Liver (tissue), 8 donors: ENCODE measurements at regions not wholly inside any gene's neighbourhood (a gene's known extent, or its start where the extent isn't known, plus 50 kb on each side); places are given as distances from the start of the nearest gene placed in this dataset.

Experiments
- DNase-seq: peaks from one replicate; pipeline ENCODE4 v3.0.0-alpha.2; 2017; ENCODE audit warnings: low spot score
- H3K27ac ChIP-seq, 2 donors: one replicate each; pipeline ENCODE4 v1.7.0; 2013; ENCODE audit warnings: inconsistent platforms in 2 of 2, low read length in 2 of 2, control low read depth in 1 of 2, low read depth in 1 of 2, mild to moderate bottlenecking in 1 of 2
- H3K27me3 ChIP-seq, 4 donors: one replicate each; pipeline versions ENCODE4 v1.6.1 to v1.7.0; 2013; ENCODE audit warnings: low read length in 3 of 4, inconsistent platforms in 1 of 4, mild to moderate bottlenecking in 1 of 4, moderate library complexity in 1 of 4; ENCODE audit not compliant: control insufficient read depth in 4 of 4, insufficient read depth in 4 of 4
- H3K36me3 ChIP-seq, 4 donors: one replicate each; pipeline versions ENCODE4 v1.6.1 to v1.7.0; 2013; ENCODE audit warnings: low read length in 3 of 4, mild to moderate bottlenecking in 3 of 4, low read depth in 1 of 4, moderate library complexity in 1 of 4; ENCODE audit not compliant: control insufficient read depth in 4 of 4, insufficient read depth in 3 of 4
- H3K4me1 ChIP-seq, 4 donors: one replicate each; pipeline versions ENCODE4 v1.6.1 to v1.7.0; 2013; ENCODE audit warnings: low read length in 3 of 4, mild to moderate bottlenecking in 3 of 4, moderate library complexity in 1 of 4; ENCODE audit not compliant: control insufficient read depth in 4 of 4, insufficient read depth in 4 of 4
- H3K4me3 ChIP-seq, 3 donors: one replicate each; pipeline versions ENCODE4 v1.6.1 to v1.7.0; 2013; ENCODE audit warnings: low read length in 3 of 3, control low read depth in 1 of 3, low read depth in 1 of 3, mild to moderate bottlenecking in 1 of 3
- H3K9ac ChIP-seq, 2 donors: one replicate each; pipeline ENCODE4 v1.7.0; 2013; ENCODE audit warnings: low read length in 2 of 2, mild to moderate bottlenecking in 2 of 2, moderate library complexity in 2 of 2, control low read depth in 1 of 2, low read depth in 1 of 2
- H3K9me3 ChIP-seq, 4 donors: one replicate each; pipeline versions ENCODE4 v1.6.1 to v1.7.0; 2013; ENCODE audit warnings: low read length in 3 of 4; ENCODE audit not compliant: control insufficient read depth in 4 of 4
- EGR1 ChIP-seq, 2 donors: IDR thresholded peaks; 2 replicates each; pipeline ENCODE4 v1.6.1; 2016 to 2018; ENCODE audit warnings: antibody characterized with exemption in 2 of 2, low read depth in 2 of 2
- FOXA1 ChIP-seq: IDR thresholded peaks from 2 replicates; pipeline ENCODE4 v1.6.1; 2016; ENCODE audit warnings: antibody characterized with exemption
- FOXA2 ChIP-seq: IDR thresholded peaks from 2 replicates; pipeline ENCODE4 v1.6.1; 2016; ENCODE audit warnings: antibody characterized with exemption
- HNF4A ChIP-seq, 2 donors: conservative IDR thresholded peaks; 2 replicates each; pipeline ENCODE4 v1.6.1; 2016; ENCODE audit warnings: antibody characterized with exemption in 2 of 2, mild to moderate bottlenecking in 2 of 2
- HNF4G ChIP-seq: IDR thresholded peaks from 2 replicates; pipeline ENCODE4 v1.6.1; 2016; ENCODE audit warnings: antibody characterized with exemption
- JUND ChIP-seq, 2 donors: IDR thresholded peaks; 2 replicates each; pipeline ENCODE4 v1.6.1; 2016; ENCODE audit warnings: antibody characterized with exemption in 2 of 2
- NR2F2 ChIP-seq: IDR thresholded peaks from 2 replicates; pipeline ENCODE4 v1.6.1; 2016; ENCODE audit warnings: antibody characterized with exemption
- RAD21 ChIP-seq, 2 donors: IDR thresholded peaks; 2 replicates each; pipeline ENCODE4 v1.6.1; 2016; ENCODE audit warnings: antibody characterized with exemption in 2 of 2, mild to moderate bottlenecking in 2 of 2
- RXRA ChIP-seq, 2 donors: IDR thresholded peaks; 2 replicates each; pipeline ENCODE4 v1.6.1; 2017 to 2018; ENCODE audit warnings: antibody characterized with exemption in 2 of 2, mild to moderate bottlenecking in 1 of 2
- SP1 ChIP-seq: IDR thresholded peaks from 2 replicates; pipeline ENCODE4 v1.6.1; 2018; ENCODE audit warnings: antibody characterized with exemption, mild to moderate bottlenecking
- YY1 ChIP-seq: IDR thresholded peaks from 2 replicates; pipeline ENCODE4 v1.6.1; 2016; ENCODE audit warnings: antibody characterized with exemption, mild to moderate bottlenecking
- WGBS: extraction: QIAGEN DNeasy Blood & Tissue Kit; methylation state at CpG from one replicate; pipeline ENCODE4 v1.1.7; 2013; 5-methylcytosine and 5-hydroxymethylcytosine counted together
- TF ChIP-seq, protein P1 (sequence below): IDR thresholded peaks from 2 replicates; pipeline ENCODE4 v1.6.1; 2016; ENCODE audit warnings: antibody characterized with exemption
- TF ChIP-seq, protein P2 (sequence below): IDR thresholded peaks from 2 replicates; pipeline ENCODE4 v1.6.1; 2016; ENCODE audit warnings: antibody characterized with exemption
- TF ChIP-seq, protein P3 (sequence below): IDR thresholded peaks from 2 replicates; pipeline ENCODE4 v1.6.1; 2016; ENCODE audit warnings: antibody characterized with exemption, mild to moderate bottlenecking
- TF ChIP-seq, protein P4 (sequence below): IDR thresholded peaks from 2 replicates; pipeline ENCODE4 v1.6.1; 2016; ENCODE audit warnings: antibody characterized with exemption
- TF ChIP-seq, protein P5 (sequence below): fragments of 150-350 bp; IDR thresholded peaks from 2 replicates; pipeline ENCODE4 v1.5.1; 2017; ENCODE audit warnings: improper control_type of control experiment, low read depth, low read length; ENCODE audit not compliant: missing input control
- donor health status: healthy.
- donor health status: healthy.
- donor health status: healthy.
- donor health status: healthy.
- donor health status: healthy.

DNA sequence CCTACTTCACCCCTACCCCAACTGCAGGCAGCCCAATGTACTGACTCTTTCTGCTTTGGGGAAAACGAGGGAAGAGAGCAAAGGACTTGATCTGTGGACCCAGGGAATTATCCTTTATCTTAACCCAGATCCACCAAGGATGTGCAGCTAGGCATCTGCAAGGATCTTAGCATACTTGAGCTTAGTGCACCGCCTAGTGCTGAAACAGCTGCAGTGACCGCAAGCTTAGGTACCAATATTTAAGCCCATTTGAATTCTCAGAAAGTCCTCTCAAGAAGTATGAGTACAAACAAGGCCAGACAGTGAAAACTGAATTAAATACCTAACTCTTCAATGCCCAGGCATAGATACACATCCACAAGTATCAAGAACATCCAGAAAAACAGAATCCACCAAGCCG is 576.7 kb upstream of the ADAMTS16 start:
- H3K9ac ChIP-seq: no peak overlapping the region
- WGBS: 48% methylated on average over 4 of the region's 4 CpGs
- H3K36me3 ChIP-seq: no peaks in the 10 kb centered on the region
- H3K4me1 ChIP-seq: no peaks in the 10 kb centered on the region
- no peak overlapping the region for H3K4me3 ChIP-seq
- TF ChIP-seq, protein P1, sequence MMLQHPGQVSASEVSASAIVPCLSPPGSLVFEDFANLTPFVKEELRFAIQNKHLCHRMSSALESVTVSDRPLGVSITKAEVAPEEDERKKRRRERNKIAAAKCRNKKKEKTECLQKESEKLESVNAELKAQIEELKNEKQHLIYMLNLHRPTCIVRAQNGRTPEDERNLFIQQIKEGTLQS: no peak
- peak in 1 of 2 donors; percentile 6 for TF ChIP-seq RAD21 (IDR thresholded peaks at IDR 0.05)
- H3K27me3 ChIP-seq: no peaks in the 10 kb centered on the region
- no peak overlapping the region for H3K27ac ChIP-seq
- H3K9me3 ChIP-seq: peaks cover 0 to 8% (median 5%) of the 10 kb centered on the region in 4 donors
- no peak for DNase-seq

DNA sequence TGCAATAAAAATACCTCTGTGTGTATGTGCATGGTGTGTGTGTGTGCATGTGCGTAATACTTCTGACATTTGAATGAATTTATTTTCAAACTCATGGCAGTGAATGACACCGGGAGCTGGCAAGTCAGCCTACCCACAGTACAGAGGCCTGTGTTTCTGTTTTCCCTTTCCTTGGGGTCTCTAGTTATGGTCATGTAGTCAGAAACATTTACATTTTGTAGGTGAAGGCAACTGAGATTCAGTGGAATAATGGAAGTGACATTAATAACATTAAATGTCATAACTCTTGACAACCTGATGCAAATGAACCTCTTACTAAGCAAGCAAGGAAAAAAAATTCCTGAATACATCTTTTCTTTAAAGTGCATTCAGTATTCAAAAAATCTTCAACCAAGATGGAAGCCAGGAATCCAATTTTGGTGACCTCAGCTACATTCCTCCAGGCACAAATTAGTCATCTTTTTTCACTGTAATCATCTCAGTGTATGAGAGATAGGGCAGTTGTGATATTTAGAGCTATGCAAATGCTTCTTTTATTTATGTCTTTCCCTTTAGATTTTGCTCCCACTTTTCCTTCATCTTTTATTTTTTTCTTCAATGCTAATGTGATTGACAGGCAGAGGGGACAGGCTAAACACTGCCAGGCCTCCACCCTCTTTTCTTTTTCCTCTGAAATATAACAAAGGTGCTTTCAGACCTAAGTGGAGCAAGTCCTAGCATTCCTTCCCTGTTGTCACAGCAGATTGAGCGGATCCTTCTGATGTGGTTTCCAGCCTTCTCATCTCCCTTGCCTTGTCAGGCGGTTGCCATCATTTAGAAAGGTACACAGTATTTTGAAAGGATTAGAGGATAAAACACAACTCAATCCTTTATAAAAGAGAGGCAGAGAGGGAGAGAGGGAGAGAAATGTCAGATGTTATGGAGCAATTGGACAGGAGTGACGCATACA is 569.8 kb upstream of the ADAMTS16 start:
- WGBS: 83% methylated on average over 5 of the region's 5 CpGs

DNA sequence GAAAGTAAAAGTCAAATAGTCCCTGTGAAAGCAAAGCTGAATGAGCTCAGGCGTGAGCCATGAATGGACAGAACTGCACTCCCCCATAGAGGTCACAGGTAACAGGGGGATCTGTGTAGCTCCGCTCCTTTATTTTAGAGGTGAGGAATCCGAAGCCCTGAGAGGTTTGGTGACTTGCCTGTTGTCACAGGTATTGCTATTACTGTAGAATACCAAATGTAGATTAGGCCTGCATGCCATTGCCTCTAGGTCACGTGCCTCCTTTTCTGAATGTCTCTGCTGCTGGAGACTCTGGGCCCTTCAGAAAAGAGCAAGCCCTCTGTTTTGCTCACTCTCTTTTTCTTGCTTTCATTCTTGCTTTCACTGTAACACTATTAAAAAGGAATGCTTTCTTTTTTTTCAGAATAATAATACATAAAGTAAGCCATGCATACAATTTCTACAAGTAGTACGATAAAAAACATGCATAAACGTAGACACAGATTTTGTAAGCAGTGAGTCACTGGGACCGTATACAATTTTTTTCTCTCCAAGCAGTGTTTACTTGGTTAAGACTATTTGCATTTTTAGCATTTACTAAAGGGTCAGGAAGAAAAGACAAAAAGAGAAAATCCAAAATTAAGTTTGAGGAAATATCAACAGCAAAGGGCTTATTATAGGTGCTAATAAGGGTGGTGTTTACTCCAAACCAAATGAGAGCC is 568.7 kb upstream of the ADAMTS16 start:
- no peak overlapping the region for H3K9ac ChIP-seq
- H3K36me3 ChIP-seq: no peaks in the 10 kb centered on the region
- H3K9me3 ChIP-seq: peaks cover 0 to 3% (median 1%) of the 10 kb centered on the region in 4 donors
- H3K27ac ChIP-seq: no peak overlapping the region
- no peaks in the 10 kb centered on the region for H3K27me3 ChIP-seq
- 80% methylated on average over 7 of the region's 7 CpGs for WGBS
- no peak overlapping the region for H3K4me3 ChIP-seq
- DNase-seq: no peak
- no peaks in the 10 kb centered on the region for H3K4me1 ChIP-seq
- TF ChIP-seq, protein P1: no peak
- TF ChIP-seq, protein P2, sequence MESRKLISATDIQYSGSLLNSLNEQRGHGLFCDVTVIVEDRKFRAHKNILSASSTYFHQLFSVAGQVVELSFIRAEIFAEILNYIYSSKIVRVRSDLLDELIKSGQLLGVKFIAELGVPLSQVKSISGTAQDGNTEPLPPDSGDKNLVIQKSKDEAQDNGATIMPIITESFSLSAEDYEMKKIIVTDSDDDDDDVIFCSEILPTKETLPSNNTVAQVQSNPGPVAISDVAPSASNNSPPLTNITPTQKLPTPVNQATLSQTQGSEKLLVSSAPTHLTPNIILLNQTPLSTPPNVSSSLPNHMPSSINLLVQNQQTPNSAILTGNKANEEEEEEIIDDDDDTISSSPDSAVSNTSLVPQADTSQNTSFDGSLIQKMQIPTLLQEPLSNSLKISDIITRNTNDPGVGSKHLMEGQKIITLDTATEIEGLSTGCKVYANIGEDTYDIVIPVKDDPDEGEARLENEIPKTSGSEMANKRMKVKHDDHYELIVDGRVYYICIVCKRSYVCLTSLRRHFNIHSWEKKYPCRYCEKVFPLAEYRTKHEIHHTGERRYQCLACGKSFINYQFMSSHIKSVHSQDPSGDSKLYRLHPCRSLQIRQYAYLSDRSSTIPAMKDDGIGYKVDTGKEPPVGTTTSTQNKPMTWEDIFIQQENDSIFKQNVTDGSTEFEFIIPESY: no peak
- TF ChIP-seq HNF4G (no peak), SP1 (no peak), RXRA (IDR thresholded peaks at IDR 0.05) (no peak), YY1 (no peak), FOXA1 (no peak), RAD21 (IDR thresholded peaks at IDR 0.05) (no peak), HNF4A (conservative IDR thresholded peaks at IDR 0.05) (no peak)
- TF ChIP-seq, protein P3, sequence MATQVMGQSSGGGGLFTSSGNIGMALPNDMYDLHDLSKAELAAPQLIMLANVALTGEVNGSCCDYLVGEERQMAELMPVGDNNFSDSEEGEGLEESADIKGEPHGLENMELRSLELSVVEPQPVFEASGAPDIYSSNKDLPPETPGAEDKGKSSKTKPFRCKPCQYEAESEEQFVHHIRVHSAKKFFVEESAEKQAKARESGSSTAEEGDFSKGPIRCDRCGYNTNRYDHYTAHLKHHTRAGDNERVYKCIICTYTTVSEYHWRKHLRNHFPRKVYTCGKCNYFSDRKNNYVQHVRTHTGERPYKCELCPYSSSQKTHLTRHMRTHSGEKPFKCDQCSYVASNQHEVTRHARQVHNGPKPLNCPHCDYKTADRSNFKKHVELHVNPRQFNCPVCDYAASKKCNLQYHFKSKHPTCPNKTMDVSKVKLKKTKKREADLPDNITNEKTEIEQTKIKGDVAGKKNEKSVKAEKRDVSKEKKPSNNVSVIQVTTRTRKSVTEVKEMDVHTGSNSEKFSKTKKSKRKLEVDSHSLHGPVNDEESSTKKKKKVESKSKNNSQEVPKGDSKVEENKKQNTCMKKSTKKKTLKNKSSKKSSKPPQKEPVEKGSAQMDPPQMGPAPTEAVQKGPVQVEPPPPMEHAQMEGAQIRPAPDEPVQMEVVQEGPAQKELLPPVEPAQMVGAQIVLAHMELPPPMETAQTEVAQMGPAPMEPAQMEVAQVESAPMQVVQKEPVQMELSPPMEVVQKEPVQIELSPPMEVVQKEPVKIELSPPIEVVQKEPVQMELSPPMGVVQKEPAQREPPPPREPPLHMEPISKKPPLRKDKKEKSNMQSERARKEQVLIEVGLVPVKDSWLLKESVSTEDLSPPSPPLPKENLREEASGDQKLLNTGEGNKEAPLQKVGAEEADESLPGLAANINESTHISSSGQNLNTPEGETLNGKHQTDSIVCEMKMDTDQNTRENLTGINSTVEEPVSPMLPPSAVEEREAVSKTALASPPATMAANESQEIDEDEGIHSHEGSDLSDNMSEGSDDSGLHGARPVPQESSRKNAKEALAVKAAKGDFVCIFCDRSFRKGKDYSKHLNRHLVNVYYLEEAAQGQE: no peak

More for the DNA sequence above, 569.8 kb upstream of the ADAMTS16 start:
- no peaks in the 10 kb centered on the region for H3K36me3 ChIP-seq
- no peak overlapping the region for H3K27ac ChIP-seq
- no peaks in the 10 kb centered on the region for H3K27me3 ChIP-seq
- no peak for DNase-seq
- H3K9me3 ChIP-seq: peaks cover 0 to 3% (median 1%) of the 10 kb centered on the region in 4 donors
- no peak overlapping the region for H3K4me3 ChIP-seq
- no peak overlapping the region for H3K9ac ChIP-seq
- TF ChIP-seq HNF4A (conservative IDR thresholded peaks at IDR 0.05) (no peak), NR2F2 (no peak), HNF4G (no peak), EGR1 (IDR thresholded peaks at IDR 0.05; ENCODE audit: low read depth in 2 of 2) (no peak), JUND (IDR thresholded peaks at IDR 0.05) (no peak), FOXA2 (no peak)
- TF ChIP-seq, protein P4, sequence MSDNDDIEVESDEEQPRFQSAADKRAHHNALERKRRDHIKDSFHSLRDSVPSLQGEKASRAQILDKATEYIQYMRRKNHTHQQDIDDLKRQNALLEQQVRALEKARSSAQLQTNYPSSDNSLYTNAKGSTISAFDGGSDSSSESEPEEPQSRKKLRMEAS: no peak
- TF ChIP-seq, protein P1: no peak
- TF ChIP-seq, protein P5, sequence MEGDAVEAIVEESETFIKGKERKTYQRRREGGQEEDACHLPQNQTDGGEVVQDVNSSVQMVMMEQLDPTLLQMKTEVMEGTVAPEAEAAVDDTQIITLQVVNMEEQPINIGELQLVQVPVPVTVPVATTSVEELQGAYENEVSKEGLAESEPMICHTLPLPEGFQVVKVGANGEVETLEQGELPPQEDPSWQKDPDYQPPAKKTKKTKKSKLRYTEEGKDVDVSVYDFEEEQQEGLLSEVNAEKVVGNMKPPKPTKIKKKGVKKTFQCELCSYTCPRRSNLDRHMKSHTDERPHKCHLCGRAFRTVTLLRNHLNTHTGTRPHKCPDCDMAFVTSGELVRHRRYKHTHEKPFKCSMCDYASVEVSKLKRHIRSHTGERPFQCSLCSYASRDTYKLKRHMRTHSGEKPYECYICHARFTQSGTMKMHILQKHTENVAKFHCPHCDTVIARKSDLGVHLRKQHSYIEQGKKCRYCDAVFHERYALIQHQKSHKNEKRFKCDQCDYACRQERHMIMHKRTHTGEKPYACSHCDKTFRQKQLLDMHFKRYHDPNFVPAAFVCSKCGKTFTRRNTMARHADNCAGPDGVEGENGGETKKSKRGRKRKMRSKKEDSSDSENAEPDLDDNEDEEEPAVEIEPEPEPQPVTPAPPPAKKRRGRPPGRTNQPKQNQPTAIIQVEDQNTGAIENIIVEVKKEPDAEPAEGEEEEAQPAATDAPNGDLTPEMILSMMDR: no peak
- no peaks in the 10 kb centered on the region for H3K4me1 ChIP-seq
